ENCODE measurements at regions not wholly inside any gene's neighbourhood (a gene's known extent, or its start where the extent isn't known, plus 50 kb on each side); places are given as distances from the start of the nearest gene placed in this dataset.
A peak's percentile ranks its signal among the peaks of the same experiment; 100 is the strongest.

GRCh38 chr5:88606173-88606572, 276.8 kb downstream of the MEF2C start (continued):
- TF ChIP-seq REST (IDR thresholded peaks at IDR 0.05; ENCODE audit: low read depth) (no peak), MAX (IDR thresholded peaks at IDR 0.05) (no peak), SRF (IDR thresholded peaks at IDR 0.05; ENCODE audit: low read depth) (no peak), FOSL1 (IDR thresholded peaks at IDR 0.05; ENCODE audit: low read depth) (no peak), SIN3A (IDR thresholded peaks at IDR 0.05; ENCODE audit: low read depth) (no peak), POLR2A (IDR thresholded peaks at IDR 0.05; ENCODE audit: borderline replicate concordance, extremely low read depth, insufficient read depth, insufficient read length) (no peak), JUND (IDR thresholded peaks at IDR 0.05) (no peak), ZBTB33 (IDR thresholded peaks at IDR 0.05; ENCODE audit: extremely low read depth, insufficient replicate concordance, low read length) (no peak)

GRCh38 chr5:88602584-88602983, 280.4 kb downstream of the MEF2C start:
- RAD21 ChIA-PET (ENCODE audit: low non-redundant PET in 1 of 2, low total read pairs in 2 of 2, uncharacterized antibody in 2 of 2, unreplicated experiment in 2 of 2), result no interaction called here
- Histone ChIP-seq H3K27ac (ENCODE audit: low read depth, low read length) (no peak overlapping the region), H3K79me2 (ENCODE audit: insufficient read depth, low read length) (no peaks in the 10 kb centered on the region), H3K9me3 (ENCODE audit: control insufficient read depth in 1 of 2, insufficient read depth in 1 of 2, low read depth in 1 of 2, low read length in 2 of 2) (no peaks in the 10 kb centered on the region), H3K4me1 (ENCODE audit: control insufficient read depth in 1 of 2, insufficient read depth in 2 of 2, low read length in 2 of 2) (no peaks in the 10 kb centered on the region), H3K4me3 (replicated peaks in 1 of 2; ENCODE audit: low read depth in 1 of 2, low read length in 2 of 2) (no peak overlapping the region), H3K4me2 (ENCODE audit: low read length) (no peak overlapping the region), H4K20me1 (ENCODE audit: insufficient read depth) (no peaks in the 10 kb centered on the region), H3K9me2 (ENCODE audit: insufficient read depth) (no peaks in the 10 kb centered on the region), H3K9ac (ENCODE audit: low read length) (no peak overlapping the region), H3K36me3 (ENCODE audit: control insufficient read depth in 1 of 2, insufficient read depth in 2 of 2, low read length in 2 of 2) (no peaks in the 10 kb centered on the region), H3K27me3 (ENCODE audit: insufficient read depth, low read length) (no peaks in the 10 kb centered on the region), H2AFZ (ENCODE audit: low read depth, low read length, poor library complexity, severe bottlenecking) (peak overlapping the region; percentile 30)
- POLR2A ChIA-PET, result no interaction called here
- peak; percentile 37; the same call in 1 of the 2 replicates for TF ChIP-seq RAD21 (IDR thresholded peaks at IDR 0.05; ENCODE audit: low read depth)
- TF ChIP-seq EZH2 (IDR thresholded peaks at IDR 0.05), result no peak
- peak; percentile 25 to 92 (median 70); a peak in 4 of 6 replicates for TF ChIP-seq CTCF (IDR thresholded peaks at IDR 0.05 in 2 of 3, conservative IDR thresholded peaks at IDR 0.05 in 1 of 3; ENCODE audit: borderline replicate concordance in 1 of 3, insufficient read depth in 1 of 3, low read depth in 2 of 3, low read length in 2 of 3)
- no peak for TF ChIP-seq SP1 (IDR thresholded peaks at IDR 0.05; ENCODE audit: low read depth)
- intact Hi-C loops (cut with micrococcal nuclease), result no loop called here
- DNase-seq (ENCODE audit: low read depth, low spot score) (peak; percentile 10), ATAC-seq (peak; percentile 50; the same call in 1 of the 2 replicates)
- no TSS peak for BruUV-seq (replicated peaks)
- CTCF ChIA-PET, result interaction anchor here (0.8 to 2.0 kb wide), 4 partner anchors 10 to 58 kb away, joined by 3 to 6 read pairs (median 3); no protein-coding TSS in a partner anchor
